Adrenal gland (tissue), 9 donors: ENCODE measurements at regions not wholly inside any gene's neighbourhood (a gene's known extent, or its start where the extent isn't known, plus 50 kb on each side); places are given as distances from the start of the nearest gene placed in this dataset.
"Not testable (repeated sequence)": the region's sequence is repeated elsewhere in the genome, so short reads cannot be mapped to it uniquely, and the experiment has no call there.

Experiments
- DNase-seq, 7 donors: peaks; one replicate each; pipeline ENCODE4 v3.0.0-alpha.2; 2019 to 2020
- H3K27ac ChIP-seq, 5 donors: fragments of 200-600 bp; sonication (generic) in 4 of 5; 1 replicate in 3 of 5; 2 replicates in 2 of 5; pipeline versions ENCODE4 v1.5.1 to v1.8.0; 2016 to 2020; ENCODE audit warnings: mild to moderate bottlenecking in 1 of 5
- H3K27me3 ChIP-seq: fragments of 200-600 bp; 2 replicates; pipeline ENCODE4 v1.8.0; 2021
- H3K36me3 ChIP-seq, 2 donors: fragments of 200-600 bp; replicated peaks in 1 of 2; 1 replicate in 1 of 2; 2 replicates in 1 of 2; pipeline versions ENCODE4 v1.5.1 to v1.8.0; 2018 to 2022
- H3K4me1 ChIP-seq, 2 donors: fragments of 200-600 bp; replicated peaks in 1 of 2; 1 replicate in 1 of 2; 2 replicates in 1 of 2; pipeline versions ENCODE4 v1.5.1 to v1.8.0; 2018 to 2021
- H3K4me3 ChIP-seq, 4 donors: fragments of 200-600 bp; sonication (generic) in 3 of 4; one replicate each; pipeline ENCODE4 v1.5.1; 2016 to 2018
- H3K9me3 ChIP-seq, 3 donors: fragments of 200-600 bp; sonication (generic) in 1 of 3; replicated peaks in 1 of 3; 1 replicate in 2 of 3; 2 replicates in 1 of 3; pipeline versions ENCODE4 v1.5.1 to v1.8.0; 2016 to 2021
- POLR2A ChIP-seq, 2 donors: fragments of 450-650 bp; IDR thresholded peaks; one replicate each; pipeline ENCODE4 v1.6.1; 2017; ENCODE audit warnings: antibody characterized with exemption in 2 of 2, mild to moderate bottlenecking in 2 of 2, moderate library complexity in 1 of 2
- WGBS, 4 donors: extraction: QIAGEN DNeasy Blood & Tissue Kit in 2 of 4; methylation state at CpG; one replicate each; pipeline versions ENCODE4 v1.1.5 to v1.1.7; 2013 to 2017; 5-methylcytosine and 5-hydroxymethylcytosine counted together
- intact Hi-C, 2 donors: fragments of 100-400 bp; cut with DNase I; formaldehyde crosslinking; loops; one replicate each; pipeline versions ENCODE4 v1.14.1 to v1.15.0; 2022 to 2023
- TF ChIP-seq, protein P1 (sequence below), 6 experiments: fragments of 450-650 bp in 4 of 6; fragments of 200-600 bp in 2 of 6; sonication (generic) in 1 of 6; IDR thresholded peaks; 1 replicate in 5 of 6; 2 replicates in 1 of 6; pipeline versions ENCODE4 v1.5.1 to v1.8.0; 2016 to 2021; ENCODE audit warnings: antibody characterized with exemption in 6 of 6, mild to moderate bottlenecking in 2 of 6, moderate library complexity in 1 of 6
- donor health status: healthy with polysubstance abuse.
- donor health status: Bipolar disorder and iron deficiency.
- donor health status: DM: yes; HTN: yes; CAD: no.
- donor health status: DM: no; HTN: no; CAD: no.
- donor health status: DM: no; HTN: no; CAD: no.

GRCh38 chrX:138886769-138887168, 175.3 kb upstream of the FGF13 start:
- Histone ChIP-seq H3K27ac (no peak overlapping the region), H3K4me1 (no peaks in the 10 kb centered on the region)
- WGBS, 4 donors, result 60 to 72% (median 70%) methylated on average over 2 of the region's 2 CpGs

GRCh38 chrX:138885886-138886285, 174.4 kb upstream of the FGF13 start:
- Histone ChIP-seq H3K36me3 (no peaks in the 10 kb centered on the region), H3K9me3 (no peaks in the 10 kb centered on the region), H3K27me3 (no peaks in the 10 kb centered on the region), H3K4me3 (no peak overlapping the region), H3K27ac (no peak overlapping the region), H3K4me1 (no peaks in the 10 kb centered on the region)
- WGBS, 4 donors, result 74 to 84% (median 79%) methylated on average over 6 of the region's 6 CpGs
- intact Hi-C loops, result no loop called here
- TF ChIP-seq, protein P1, sequence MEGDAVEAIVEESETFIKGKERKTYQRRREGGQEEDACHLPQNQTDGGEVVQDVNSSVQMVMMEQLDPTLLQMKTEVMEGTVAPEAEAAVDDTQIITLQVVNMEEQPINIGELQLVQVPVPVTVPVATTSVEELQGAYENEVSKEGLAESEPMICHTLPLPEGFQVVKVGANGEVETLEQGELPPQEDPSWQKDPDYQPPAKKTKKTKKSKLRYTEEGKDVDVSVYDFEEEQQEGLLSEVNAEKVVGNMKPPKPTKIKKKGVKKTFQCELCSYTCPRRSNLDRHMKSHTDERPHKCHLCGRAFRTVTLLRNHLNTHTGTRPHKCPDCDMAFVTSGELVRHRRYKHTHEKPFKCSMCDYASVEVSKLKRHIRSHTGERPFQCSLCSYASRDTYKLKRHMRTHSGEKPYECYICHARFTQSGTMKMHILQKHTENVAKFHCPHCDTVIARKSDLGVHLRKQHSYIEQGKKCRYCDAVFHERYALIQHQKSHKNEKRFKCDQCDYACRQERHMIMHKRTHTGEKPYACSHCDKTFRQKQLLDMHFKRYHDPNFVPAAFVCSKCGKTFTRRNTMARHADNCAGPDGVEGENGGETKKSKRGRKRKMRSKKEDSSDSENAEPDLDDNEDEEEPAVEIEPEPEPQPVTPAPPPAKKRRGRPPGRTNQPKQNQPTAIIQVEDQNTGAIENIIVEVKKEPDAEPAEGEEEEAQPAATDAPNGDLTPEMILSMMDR (IDR thresholded peaks at IDR 0.05), result no peak
- TF ChIP-seq POLR2A (IDR thresholded peaks at IDR 0.05), result no peak
- no peak for DNase-seq

More at GRCh38 chrX:138886769-138887168, 175.3 kb upstream of the FGF13 start:
- no peak for TF ChIP-seq POLR2A (IDR thresholded peaks at IDR 0.05)
- TF ChIP-seq, protein P1 (IDR thresholded peaks at IDR 0.05), result no peak
- Histone ChIP-seq H3K27me3 (no peaks in the 10 kb centered on the region), H3K36me3 (no peaks in the 10 kb centered on the region), H3K9me3 (no peaks in the 10 kb centered on the region), H3K4me3 (no peak overlapping the region)
- intact Hi-C loops, result no loop called here
- DNase-seq, result peak in 5 of 7 donors; percentile 8 to 50 (median 26)

DNA sequence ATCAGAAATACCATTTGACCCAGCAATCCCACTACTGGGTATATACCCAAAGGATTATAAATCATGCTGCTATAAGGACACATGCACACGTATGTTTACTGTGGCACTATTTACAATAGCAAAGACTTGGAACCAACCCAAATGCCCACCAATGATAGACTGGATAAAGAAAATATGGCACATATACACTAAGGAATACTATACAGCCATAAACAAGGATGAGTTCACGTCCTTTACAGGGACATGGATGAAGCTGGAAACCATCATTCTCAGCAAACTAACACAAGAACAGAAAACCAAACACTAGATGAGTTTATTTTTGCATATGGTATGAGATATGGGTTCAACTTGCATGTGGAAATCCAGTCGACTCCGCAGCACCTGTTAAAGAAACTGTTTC, 168.8 kb upstream of the FGF13 start:
- H3K4me1 ChIP-seq, H3K4me3 ChIP-seq, H3K9me3 ChIP-seq, DNase-seq, H3K27ac ChIP-seq, H3K36me3 ChIP-seq, H3K27me3 ChIP-seq, intact Hi-C loops: not testable (repeated sequence)
- WGBS, 4 donors, result 80 to 86% (median 85%) methylated on average over 4 of the region's 4 CpGs

DNA sequence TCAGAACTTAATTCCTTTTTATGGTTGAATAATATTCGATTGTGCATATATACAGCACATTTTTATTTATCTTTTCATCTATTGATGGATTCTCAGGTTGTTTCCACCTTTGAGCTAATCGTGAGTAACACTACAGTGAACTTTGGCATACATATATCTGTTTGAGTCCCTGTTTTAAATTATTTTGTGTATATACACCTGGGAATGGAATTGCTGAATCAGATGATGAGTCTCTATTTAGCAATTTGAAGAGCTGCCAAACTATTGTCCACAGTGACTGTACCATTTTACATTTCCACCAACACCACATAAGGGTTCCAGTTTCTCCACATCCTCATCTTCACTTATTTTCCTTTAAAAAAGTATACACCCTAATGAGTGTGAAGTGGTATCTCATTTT, 166.2 kb upstream of the FGF13 start:
- DNase-seq, result no peak
- TF ChIP-seq POLR2A (IDR thresholded peaks at IDR 0.05), result no peak
- TF ChIP-seq, protein P1 (IDR thresholded peaks at IDR 0.05), result no peak
- WGBS, 4 donors, result 58 to 76% (median 68%) methylated on average over 2 of the region's 2 CpGs
- no peaks in the 10 kb centered on the region for H3K27me3 ChIP-seq
- no peak overlapping the region for H3K27ac ChIP-seq
- no peaks in the 10 kb centered on the region for H3K9me3 ChIP-seq
- no peaks in the 10 kb centered on the region for H3K36me3 ChIP-seq
- H3K4me1 ChIP-seq, result no peaks in the 10 kb centered on the region
- intact Hi-C loops, result no loop called here
- no peak overlapping the region for H3K4me3 ChIP-seq

- DNase-seq, result no peak
- Histone ChIP-seq H3K4me3 (no peak overlapping the region), H3K27me3 (no peaks in the 10 kb centered on the region), H3K27ac (no peak overlapping the region), H3K4me1 (no peaks in the 10 kb centered on the region), H3K36me3 (no peaks in the 10 kb centered on the region), H3K9me3 (no peaks in the 10 kb centered on the region)
- 83 to 94% (median 87%) methylated on average over 4 of the region's 4 CpGs for WGBS, 4 donors
- no peak for TF ChIP-seq POLR2A (IDR thresholded peaks at IDR 0.05)
- TF ChIP-seq, protein P1 (IDR thresholded peaks at IDR 0.05), result no peak
- intact Hi-C loops, result no loop called here
Measured at GRCh38 chrX:138875472-138875871, 164.0 kb upstream of the FGF13 start.
